NCI-H187 (cell line): ENCODE measurements at regions not wholly inside any gene's neighbourhood (a gene's known extent, or its start where the extent isn't known, plus 50 kb on each side); places are given as distances from the start of the nearest gene placed in this dataset.
A peak's percentile ranks its signal among the peaks of the same experiment; 100 is the strongest.

ENCODE experiments used
- DNase-seq, 2 experiments: peaks; one replicate each; lab custom pipeline; 2025; lab: John Stamatoyannopoulos, UW

DNA sequence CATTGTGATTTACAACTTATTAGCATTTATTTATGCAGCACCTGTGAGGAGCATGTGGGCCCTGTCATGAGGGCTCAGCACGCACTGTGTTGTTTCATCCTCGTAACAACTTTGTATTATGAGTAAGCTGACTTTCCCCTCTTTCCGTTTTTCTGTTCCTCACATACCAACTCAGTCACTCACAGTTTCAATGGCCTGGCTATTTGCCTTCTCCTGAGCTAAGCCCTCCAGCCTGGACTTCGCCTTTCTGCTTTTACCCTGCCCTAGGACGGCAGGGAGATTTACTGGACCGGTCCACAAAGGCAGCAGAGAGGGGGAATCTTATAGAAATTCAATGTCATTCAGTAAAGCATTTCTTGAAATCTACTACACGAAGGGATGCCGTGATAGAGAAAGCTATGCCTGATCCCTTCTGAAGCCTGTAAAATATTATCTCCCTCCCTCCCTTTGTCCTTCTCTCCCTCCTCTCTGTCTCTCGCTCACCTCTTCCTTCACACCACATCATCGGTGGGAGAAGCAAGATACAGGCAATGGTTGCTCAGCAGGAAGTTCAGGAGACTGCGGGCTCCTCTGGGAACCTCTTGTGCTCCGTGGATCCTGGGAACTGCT is 219.2 kb upstream of the TBX3 start:
- no peak for DNase-seq

DNA sequence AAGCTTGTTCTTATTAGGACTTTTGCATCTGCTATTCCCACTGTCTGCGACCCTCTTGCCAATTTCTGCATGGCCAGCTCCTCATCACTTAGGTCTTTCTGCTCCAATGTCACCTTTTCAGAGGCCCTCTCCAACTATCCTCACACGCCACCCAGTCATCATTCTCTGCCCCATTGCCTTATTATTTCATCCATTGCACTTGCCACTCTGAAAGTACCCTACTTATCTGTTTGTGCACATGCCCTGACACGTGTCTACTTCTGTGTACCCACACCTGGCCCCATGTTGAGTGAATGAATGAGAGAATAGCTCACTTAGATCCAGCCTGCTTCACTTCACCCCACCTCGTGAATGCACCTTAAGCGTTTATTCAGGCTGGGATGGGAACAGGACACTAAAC is 218.7 kb upstream of the TBX3 start:
- DNase-seq, result peak; percentile 45 to 74

DNA sequence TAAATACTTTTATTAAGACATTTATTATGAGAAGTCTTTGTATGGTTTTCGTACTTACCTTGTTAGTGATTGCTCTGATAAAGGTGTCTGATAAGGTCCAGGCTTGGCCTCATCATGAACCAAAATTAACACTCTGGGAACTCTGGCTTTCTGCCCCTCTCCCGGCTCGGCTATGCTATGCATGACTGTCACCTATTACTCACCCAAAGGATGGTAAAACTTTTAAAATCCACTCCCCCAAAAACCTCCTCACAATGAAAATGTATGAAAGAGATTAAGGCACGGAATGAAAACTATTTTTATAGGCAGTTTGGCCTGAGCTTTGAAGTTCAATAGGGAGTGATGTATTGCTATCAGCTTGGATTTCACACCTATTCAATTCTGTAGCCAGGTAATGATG is 217.3 kb upstream of the TBX3 start:
- no peak for DNase-seq

DNA sequence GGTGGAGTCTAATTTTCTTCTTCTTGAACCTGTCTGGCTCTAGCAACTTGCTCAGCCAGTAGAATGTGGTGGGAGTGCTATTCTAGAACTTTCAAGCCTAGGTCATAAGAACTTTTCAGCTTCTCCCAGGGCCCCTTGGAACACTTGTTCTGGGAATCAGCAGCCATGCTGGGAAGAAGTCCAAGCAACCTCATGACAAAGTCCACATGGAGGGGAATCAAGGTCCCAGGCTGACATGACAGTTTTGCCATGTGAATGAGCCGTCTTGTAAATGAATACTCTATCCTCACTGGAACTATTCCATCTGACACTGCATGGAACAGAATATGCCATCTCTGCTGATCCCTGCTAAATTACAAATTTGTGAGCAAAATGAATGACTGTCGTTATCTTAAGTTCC is 214.2 kb upstream of the TBX3 start:
- DNase-seq, result no peak

DNA sequence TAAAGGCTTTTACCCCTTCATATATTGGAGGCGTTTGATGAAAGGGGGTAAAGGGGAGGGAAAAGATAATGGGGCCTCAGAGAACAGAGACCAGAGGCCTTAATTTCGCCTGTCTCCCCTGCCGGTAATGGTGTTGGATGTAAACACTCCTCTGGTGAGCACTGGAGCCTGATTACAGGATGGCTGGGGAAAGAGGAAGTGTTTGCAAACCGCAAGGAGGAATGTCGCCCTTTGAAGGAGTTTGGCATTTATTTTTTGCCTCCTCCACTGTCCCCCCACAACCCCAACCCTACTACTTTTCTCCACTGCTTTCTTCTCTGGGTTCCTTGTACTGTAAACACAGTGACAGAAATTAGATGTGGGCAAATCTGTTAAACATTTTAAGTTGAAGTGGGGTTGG is 211.9 kb upstream of the TBX3 start:
- DNase-seq, result no peak

DNA sequence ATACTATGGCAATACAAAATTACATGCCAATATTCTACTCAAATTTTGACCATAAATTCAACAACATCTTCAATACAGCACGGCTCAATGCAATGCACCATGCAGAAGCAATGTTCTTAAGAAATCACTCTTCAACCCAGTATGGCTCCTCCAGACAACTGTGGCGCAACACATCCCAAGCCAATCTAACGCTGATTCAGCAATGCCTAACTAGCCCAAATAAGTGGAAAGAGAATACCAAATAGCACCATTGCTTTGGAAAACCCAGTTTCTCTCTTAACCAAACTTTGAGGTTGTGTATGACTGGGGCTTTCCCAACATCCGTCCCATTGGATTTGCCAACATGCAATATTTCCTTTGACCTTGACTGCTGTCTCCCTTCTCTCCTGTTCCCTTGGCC is 211.1 kb upstream of the TBX3 start:
- DNase-seq, result no peak

DNA sequence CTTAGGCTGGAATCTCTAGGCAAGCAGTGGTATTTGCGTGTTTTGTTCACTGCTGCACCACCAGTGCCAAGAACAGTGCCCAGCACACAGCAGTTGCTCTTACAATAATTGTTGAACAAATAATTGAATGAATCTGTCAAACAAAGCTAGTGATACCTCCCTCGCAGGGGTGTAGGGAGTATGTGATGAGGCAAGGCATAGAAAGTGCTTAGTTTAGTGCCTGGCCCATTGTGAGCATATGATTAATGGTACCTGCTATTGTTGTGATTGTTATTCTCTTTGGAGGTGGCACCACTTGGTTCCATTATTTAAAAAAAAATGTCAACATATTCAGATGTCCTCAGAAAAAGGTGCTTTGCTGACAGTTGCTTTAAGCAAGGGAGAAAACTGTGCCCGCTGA is 210.1 kb upstream of the TBX3 start:
- no peak for DNase-seq

DNA sequence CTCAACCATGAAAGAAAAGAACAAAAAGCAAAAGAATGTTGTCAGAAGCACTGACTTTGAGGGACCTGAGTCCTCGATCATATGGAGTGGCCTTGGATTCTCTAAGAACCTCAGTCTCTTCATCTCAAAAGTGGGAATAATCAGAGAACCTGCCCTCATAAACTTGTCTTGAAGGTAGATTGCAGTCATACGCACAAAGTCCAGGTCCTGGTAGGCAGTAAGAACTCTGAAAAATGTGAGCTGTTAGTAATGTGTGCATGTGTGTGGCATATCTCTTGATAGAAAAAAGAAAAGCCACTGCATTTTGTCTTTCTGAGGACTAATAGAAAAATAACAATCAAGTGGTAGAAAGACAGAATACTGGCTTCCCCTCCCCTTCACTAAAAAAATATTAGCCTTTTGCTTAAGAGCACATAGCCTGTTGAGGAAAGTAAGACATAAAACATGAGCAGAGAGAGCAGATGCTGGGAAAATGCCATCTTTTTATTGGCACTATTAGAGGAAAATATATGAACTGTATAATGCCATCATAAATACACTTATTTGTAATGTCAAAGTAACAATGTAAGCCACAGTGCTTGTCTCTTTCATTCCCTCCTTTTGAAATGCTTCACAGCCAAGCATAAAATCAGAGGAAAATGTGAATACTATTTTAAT is 205.1 kb upstream of the TBX3 start:
- no peak for DNase-seq

DNA sequence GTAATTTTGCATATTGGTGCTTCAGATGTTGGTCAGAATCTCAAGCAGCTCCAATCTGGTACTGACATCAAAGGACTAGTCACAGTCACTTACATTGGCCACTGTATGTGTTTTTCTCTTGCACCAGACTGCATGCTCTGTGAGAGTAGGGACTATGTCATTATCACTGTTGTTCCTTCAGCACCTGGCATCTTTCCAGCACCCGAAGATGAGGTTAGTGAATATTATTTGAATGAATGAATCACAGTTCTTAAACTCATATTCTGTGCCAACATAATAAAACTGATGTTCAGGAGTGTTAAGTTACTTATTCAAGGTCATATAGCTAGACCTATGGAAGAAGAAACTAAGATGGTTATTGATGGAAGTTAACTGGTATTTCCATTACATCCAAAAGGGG is 204.5 kb upstream of the TBX3 start:
- DNase-seq, result no peak

DNA sequence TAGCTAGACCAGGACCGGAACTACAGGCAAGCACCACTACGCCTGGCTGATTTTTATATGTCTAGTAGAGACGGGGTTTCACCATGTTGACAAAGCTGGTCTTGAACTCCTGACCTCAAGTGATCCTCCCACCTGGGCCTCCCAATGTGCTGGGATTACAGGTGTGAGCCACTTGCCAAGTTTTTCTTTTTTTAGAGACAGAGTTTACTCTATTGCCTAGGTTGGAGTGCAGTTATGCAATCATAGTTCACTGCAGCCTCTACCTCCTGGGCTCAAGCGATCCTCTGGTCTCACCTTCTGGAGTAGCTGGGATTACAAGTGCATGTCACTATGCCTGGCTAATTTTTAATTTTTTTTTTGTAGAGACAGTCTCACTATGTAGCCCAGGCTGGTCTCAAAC is 201.5 kb upstream of the TBX3 start:
- no peak for DNase-seq

DNA sequence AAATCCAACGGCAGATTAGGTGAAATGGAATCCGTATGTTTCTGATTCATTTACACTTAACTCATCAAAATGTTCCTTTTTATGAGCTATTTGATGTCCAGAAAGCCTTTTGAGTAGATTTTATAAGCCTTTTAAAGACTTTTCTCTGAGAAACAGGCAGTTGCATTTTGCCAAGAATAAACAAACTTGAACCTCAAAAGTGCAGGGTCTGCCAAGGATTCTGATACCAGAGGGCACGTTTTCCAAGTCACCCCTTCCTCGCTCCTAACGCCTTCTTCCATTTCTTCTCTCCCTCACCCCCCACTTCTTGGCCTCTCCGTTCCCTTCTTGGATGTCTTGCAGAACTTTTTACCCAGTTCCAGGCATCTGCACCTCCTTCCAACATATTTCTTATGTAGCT is 200.6 kb upstream of the TBX3 start:
- no peak for DNase-seq

DNA sequence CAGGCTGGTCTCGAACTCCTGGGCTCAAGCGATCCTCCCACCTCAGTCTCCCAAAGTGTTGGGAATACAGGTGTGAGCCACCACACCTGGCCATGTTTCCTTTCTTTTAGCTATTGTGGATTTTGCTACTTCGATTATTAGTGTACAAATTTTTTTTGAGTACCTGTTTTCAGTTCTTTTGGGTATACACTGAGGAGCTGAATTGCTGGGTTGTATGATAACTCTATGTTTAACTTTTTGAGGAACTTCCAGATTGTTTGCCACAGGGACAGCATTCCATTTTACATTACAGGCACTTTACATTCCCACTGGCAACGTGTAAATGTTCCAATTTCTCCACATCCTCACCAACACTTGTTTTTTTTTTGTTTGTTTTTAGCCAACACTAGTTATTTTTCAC is 198.1 kb upstream of the TBX3 start:
- no peak for DNase-seq

DNA sequence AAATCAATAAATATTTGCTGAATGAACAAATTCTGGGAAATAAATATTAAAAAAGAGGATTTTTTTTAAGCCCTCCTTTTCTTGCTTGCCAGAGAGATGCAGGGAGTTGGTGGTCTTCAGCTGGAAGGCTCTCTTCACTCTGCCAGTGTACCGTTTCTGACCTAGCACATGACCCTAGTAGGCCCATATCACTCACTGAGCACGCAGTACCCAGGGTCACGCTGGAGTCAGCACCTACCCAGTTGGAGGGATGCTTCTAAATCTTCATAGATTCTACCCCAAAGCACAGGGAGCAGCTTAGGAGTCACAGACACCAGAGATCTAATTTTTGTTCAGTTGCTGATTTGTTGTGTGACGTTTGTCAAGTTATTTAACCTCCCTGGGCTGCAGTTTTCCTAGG is 195.4 kb upstream of the TBX3 start:
- no peak for DNase-seq

DNA sequence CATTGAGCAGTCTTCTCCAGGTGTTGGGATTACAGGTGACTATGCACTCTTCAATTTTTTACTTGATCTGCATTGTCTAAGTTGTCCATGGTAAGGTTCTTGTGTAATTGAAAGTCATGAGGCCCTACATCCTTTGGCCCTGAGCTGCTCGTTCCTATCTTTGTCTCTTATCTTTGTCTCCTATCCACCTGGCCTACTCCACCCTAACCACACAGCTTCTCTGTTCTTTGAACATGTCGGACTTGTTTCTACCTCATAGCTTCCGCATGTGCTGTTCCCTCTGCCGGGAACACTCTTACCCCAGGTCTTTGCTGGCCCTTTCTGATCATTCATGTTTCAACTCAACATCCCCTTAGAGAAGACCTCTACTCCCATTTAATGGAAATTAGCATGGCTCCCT is 194.8 kb upstream of the TBX3 start:
- no peak for DNase-seq

DNA sequence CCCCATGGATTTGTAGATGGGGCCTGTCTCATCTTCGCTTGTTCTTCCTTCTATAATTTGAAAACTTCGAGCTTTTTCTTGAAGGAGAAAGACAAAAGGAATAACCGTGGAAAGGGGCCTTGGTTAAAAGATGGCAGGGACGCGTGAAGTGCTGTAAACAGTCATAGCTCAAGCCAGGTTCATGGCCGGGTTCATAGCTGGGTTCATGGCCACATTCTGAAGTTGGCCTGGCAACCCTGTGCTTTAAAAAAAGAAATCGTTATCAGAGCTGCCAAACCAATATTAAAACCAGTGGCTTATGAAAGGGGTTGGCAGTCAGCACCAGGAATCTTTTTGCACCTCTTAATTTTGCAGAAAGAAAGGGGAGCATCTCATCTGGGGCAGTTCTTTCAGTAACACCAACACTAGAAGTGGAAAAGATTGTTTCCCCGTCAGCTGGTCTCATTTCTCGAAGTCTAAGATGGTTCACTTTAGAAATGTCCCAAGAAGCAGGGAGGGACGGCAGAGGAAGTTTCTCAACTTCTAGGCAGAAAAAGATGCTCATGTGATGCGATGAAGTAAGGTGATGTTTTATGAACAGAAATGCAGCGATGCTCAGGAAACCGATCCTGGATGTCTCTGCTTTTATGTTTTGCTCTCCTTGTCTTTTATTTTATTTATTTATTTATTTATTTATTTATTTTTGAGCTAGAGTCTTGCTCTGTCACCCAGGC is 193.1 kb upstream of the TBX3 start:
- DNase-seq, result no peak

DNA sequence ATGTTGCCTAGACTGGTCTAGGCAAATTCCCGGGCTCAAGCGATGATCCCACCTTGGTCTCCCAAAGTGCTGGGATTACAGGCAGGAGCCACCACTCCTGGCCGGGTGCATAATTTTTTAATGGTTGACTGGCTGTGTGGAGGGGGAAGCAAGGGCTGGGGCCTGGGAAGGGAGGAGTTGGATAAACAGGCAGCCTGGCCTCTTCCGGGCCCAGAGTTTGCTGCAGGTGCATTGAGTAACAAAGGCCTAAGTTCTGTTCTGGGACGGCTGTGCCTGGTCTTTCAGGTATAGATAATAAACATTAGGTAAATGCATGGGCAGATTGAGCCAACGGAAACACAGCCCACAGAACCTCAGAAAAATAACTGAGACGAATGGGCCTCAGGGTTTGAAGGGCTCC is 191.3 kb upstream of the TBX3 start:
- DNase-seq, result no peak

DNA sequence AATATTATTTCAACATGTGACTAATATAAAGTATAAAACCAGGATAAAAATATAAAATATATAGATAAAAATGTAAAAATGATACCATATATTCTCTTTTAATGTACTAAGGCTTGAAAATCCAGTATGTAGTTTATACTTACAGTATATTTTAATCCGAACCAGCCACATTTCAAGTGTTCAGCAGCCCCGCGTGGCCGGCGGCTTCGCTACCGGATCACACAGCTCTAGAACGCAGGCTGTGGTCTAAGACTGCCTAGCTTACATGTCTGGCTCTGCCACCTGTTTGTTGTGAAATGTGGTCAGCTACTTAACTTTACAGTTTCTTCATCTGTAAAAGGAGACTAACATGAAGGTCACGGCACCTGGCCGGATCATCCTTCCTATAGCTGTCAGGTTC is 189.7 kb upstream of the TBX3 start:
- DNase-seq, result no peak

DNA sequence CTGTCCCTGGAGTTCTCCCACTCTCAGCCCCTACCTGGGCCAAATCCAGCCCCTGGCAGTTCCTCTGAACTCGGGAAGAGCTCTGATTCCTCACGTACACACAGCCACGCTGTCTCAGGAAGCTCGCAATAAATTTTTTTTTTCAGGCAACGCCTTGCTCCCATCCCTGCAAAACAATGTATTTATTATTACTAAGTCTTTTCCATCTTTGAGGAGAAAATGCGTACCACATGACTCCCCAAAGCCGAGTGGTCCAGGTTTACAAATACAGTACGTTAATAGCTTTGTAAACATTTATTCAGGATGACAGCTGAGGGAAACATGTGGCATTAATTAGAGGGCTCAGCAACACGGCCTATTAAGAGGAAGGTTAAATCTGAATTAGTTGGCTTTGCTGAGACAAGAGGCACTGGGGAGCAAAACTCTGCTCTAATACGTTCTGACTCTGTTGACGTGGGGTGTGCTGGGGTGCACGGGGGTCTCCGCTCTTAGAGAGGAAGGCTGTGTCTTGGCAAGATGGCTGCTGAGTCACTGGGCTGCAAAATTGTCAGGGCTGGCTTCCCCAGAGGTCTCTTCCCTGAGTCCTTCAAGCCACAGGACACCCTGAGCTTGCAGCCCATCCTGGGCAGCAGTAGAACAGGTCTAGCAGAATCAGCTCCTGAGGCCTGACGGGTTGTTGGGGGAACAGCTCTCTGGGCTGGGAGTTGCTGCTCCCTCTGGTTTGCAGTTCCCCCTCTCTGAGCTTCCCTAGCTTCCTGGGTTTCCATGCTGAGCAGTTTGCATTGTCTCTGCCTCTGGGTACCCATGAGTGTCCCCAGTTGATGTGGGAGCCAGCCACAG is 185.2 kb upstream of the TBX3 start:
- no peak for DNase-seq

DNA sequence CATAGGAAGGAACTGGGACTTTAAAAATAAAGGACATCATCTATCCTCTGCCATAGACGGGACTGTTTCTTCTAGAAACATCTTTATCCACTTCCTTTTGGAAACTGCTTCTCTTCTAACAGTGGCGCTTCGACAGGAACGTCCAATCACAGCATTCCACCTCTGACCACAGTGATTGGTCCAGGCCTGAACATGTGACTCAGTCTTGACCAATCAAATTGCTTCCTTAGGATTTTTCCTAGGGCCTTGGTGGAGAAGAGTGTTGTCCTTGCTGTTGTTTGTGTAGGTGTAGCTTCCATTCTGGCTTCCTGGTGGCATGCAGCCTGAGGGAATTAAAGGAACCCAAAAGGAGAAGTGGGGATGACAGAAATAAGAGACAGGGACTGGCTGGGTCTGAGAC is 182.4 kb upstream of the TBX3 start:
- DNase-seq, result no peak

DNA sequence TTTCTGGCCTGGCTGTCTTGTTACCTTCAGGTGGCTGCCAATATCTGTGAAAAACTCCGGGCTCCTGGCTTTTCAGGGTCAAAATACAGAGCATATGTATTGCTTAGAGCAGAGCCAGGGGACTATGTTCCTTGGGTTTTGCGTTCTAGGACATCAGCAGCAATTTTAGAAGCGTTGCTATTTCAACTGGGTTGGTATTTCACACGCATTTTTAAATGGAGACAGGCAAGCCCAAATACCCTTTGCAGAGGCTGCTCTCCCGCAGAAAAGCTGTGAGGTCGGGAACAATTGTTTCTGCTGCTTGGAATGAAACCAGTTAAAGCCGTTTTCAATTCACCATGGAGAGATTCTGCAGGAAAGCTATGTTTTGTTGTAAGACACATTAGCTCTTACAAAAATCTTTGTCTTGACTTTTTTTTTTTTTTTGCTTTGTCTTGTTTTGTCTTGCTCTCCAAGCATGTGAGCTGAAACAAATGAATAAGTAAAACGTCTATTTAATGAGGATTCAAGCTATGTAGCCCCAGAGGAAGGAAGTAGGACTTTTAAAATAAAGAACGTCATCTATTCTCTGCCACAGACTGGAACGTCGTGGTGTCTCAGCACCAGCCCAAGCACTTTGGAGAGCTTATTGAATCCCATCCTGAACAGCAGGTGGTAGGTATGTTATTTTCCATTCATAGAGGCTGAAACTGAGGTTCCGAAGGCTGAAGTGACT is 181.0 kb upstream of the TBX3 start:
- no peak for DNase-seq

DNA sequence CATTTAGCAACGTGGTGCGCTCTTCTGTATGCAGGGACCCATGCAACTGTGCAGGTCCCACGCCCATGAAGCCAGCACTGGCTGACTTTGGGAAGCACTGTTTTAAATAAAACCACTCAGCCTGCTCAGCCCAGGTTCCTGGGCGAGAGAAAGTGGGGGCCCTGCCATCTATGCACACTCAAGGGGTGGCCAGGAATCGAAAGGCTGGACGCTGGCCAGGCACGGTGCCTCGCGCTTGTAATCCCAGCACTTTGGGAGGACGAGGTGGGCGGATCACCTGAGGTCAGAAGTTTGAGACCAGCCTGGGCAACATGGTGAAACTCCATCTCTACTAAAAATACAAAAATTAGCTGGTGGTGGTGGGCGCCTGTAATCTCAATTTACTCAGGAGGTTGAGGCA is 179.9 kb upstream of the TBX3 start:
- no peak for DNase-seq

DNA sequence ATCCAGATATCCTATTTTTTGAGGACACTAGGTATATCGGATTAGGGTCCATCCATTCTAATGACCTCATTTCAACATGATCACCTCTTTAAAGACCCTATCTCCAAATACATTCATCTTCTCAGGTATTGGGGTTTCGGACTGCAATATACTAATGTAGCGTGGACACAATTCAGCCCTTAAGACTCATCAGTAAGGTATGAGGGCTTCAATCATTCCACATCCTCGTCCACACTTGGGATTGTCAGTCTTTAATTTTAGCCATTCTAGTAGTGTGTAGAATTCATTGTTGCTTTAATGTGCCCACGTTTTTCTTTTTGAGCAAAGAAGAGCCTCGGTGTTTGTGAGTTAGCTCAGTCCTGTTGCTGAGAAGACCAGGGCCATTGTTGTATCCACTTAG is 177.0 kb upstream of the TBX3 start:
- no peak for DNase-seq
